WTC11 (cell line): ENCODE measurements at regions not wholly inside any gene's neighbourhood (a gene's known extent, or its start where the extent isn't known, plus 50 kb on each side); places are given as distances from the start of the nearest gene placed in this dataset.

ENCODE experiments used
- ATAC-seq: fragments of 200-7000 bp; cut with Tn5 transposase; 2 replicates; pipeline ENCODE4 v1.10.0; 2021; ENCODE audit warnings: mild to moderate bottlenecking, moderate library complexity
- CTCF ChIA-PET: fragments of 300-600 bp; sonication (Branson Sonifier 250); formaldehyde crosslinking; loops from one replicate; lab custom pipeline; 2021; ENCODE audit warnings: antibody characterized with exemption; lab: Charles Lee
- POLR2A ChIA-PET: fragments of 350-600 bp; sonication (Branson Sonifier 250); formaldehyde crosslinking; loops from one replicate; lab custom pipeline; 2021; ENCODE audit warnings: antibody characterized with exemption; lab: Charles Lee
- DNase-seq: peaks from one replicate; pipeline ENCODE4 v3.0.0; 2021; ENCODE audit warnings: low spot score
- H3K27ac Mint-ChIP-seq: 2 replicates; pipeline ENCODE4 v1.8.0; 2021; ENCODE audit warnings: mixed read lengths
- H3K27me3 Mint-ChIP-seq: 2 replicates; pipeline ENCODE4 v1.8.0; 2021; ENCODE audit warnings: low read depth, mild to moderate bottlenecking, moderate library complexity, mixed read lengths
- H3K36me3 Mint-ChIP-seq: 2 replicates; pipeline ENCODE4 v1.8.0; 2021; ENCODE audit warnings: mixed read lengths
- H3K4me1 Mint-ChIP-seq: 2 replicates; pipeline ENCODE4 v1.8.0; 2022; ENCODE audit warnings: mixed read lengths
- H3K4me3 Mint-ChIP-seq: 2 replicates; pipeline ENCODE4 v1.8.0; 2021; ENCODE audit warnings: mild to moderate bottlenecking, moderate library complexity, mixed read lengths
- H3K9me3 Mint-ChIP-seq: 2 replicates; pipeline ENCODE4 v1.8.0; 2021; ENCODE audit warnings: mixed read lengths
- AFF4 ChIP-seq: sonication (generic); formaldehyde crosslinking; IDR thresholded peaks from 2 replicates; pipeline ENCODE4 v1.8.1; 2023; ENCODE audit warnings: mild to moderate bottlenecking, missing genetic modification reagents, borderline replicate concordance
- CDX4 ChIP-seq: fragments of 250-450 bp; sonication (Bioruptor Pico); IDR thresholded peaks from 2 replicates; pipeline ENCODE4 v1.9.0; 2021; ENCODE audit warnings: moderate library complexity, mild to moderate bottlenecking, inconsistent platforms, borderline replicate concordance
- CREM ChIP-seq: sonication (generic); formaldehyde crosslinking; IDR thresholded peaks from 2 replicates; pipeline ENCODE4 v1.8.1; 2022; ENCODE audit warnings: mild to moderate bottlenecking, missing genetic modification reagents, moderate library complexity
- E2F1 ChIP-seq: sonication (generic); formaldehyde crosslinking; IDR thresholded peaks from 2 replicates; pipeline ENCODE4 v1.8.0; 2022; ENCODE audit warnings: mild to moderate bottlenecking, missing genetic modification reagents
- E2F4 ChIP-seq: sonication (generic); formaldehyde crosslinking; IDR thresholded peaks from 2 replicates; pipeline ENCODE4 v1.8.1; 2022; ENCODE audit warnings: low read depth, mild to moderate bottlenecking, moderate library complexity, missing genetic modification reagents, borderline replicate concordance
- ESRRA ChIP-seq: sonication (generic); formaldehyde crosslinking; IDR thresholded peaks from 2 replicates; pipeline ENCODE4 v1.8.1; 2022; ENCODE audit warnings: mild to moderate bottlenecking, missing genetic modification reagents, borderline replicate concordance
- FOXJ3 ChIP-seq: sonication (generic); formaldehyde crosslinking; IDR thresholded peaks from 2 replicates; pipeline ENCODE4 v1.9.0; 2021; ENCODE audit warnings: missing genetic modification reagents, mild to moderate bottlenecking, borderline replicate concordance
- GTF2I ChIP-seq: fragments of 250-450 bp; sonication (Bioruptor Pico); conservative IDR thresholded peaks from 2 replicates; pipeline ENCODE4 v1.4.0; 2021; ENCODE audit warnings: mild to moderate bottlenecking
- HMGXB4 ChIP-seq: sonication (generic); formaldehyde crosslinking; IDR thresholded peaks from 2 replicates; pipeline ENCODE4 v1.8.1; 2023; ENCODE audit warnings: mild to moderate bottlenecking, moderate library complexity, missing genetic modification reagents
- JAZF1 ChIP-seq: fragments of 250-450 bp; sonication (Bioruptor Pico); IDR thresholded peaks from 2 replicates; pipeline ENCODE4 v1.9.0; 2021; ENCODE audit warnings: moderate library complexity, mild to moderate bottlenecking, inconsistent platforms
- MAX ChIP-seq: sonication (generic); formaldehyde crosslinking; IDR thresholded peaks from 2 replicates; pipeline ENCODE4 v1.8.0; 2022; ENCODE audit warnings: mild to moderate bottlenecking, missing genetic modification reagents
- NFE2L1 ChIP-seq: sonication (generic); formaldehyde crosslinking; IDR thresholded peaks from 2 replicates; pipeline ENCODE4 v1.8.1; 2023; ENCODE audit warnings: missing genetic modification reagents
- NFYB ChIP-seq: sonication (generic); formaldehyde crosslinking; conservative IDR thresholded peaks from 2 replicates; pipeline ENCODE4 v1.8.0; 2022; ENCODE audit warnings: low read depth, missing genetic modification reagents
- NR1H2 ChIP-seq: sonication (generic); formaldehyde crosslinking; IDR thresholded peaks from 2 replicates; pipeline ENCODE4 v1.9.0; 2021; ENCODE audit warnings: mild to moderate bottlenecking, moderate library complexity, missing genetic modification reagents
- SMAD3 ChIP-seq: sonication (generic); formaldehyde crosslinking; IDR thresholded peaks from 2 replicates; pipeline ENCODE4 v1.8.0; 2022; ENCODE audit warnings: missing genetic modification reagents, mild to moderate bottlenecking, borderline replicate concordance
- TEAD4 ChIP-seq: sonication (generic); formaldehyde crosslinking; IDR thresholded peaks from 2 replicates; pipeline ENCODE4 v1.8.0; 2022; ENCODE audit warnings: mild to moderate bottlenecking, missing genetic modification reagents
- ZBTB21 ChIP-seq: sonication (generic); formaldehyde crosslinking; IDR thresholded peaks from 2 replicates; pipeline ENCODE4 v1.8.1; 2023; ENCODE audit warnings: mild to moderate bottlenecking, missing genetic modification reagents, borderline replicate concordance
- ZBTB43 ChIP-seq: sonication (generic); formaldehyde crosslinking; IDR thresholded peaks from 2 replicates; pipeline ENCODE4 v1.8.1; 2023; ENCODE audit warnings: mild to moderate bottlenecking, missing genetic modification reagents
- ZNF138 ChIP-seq: sonication (generic); formaldehyde crosslinking; conservative IDR thresholded peaks from 2 replicates; pipeline ENCODE4 v1.8.1; 2022; ENCODE audit warnings: mild to moderate bottlenecking, moderate library complexity, missing genetic modification reagents
- ZNF396 ChIP-seq: fragments of 250-450 bp; sonication (Bioruptor Pico); IDR thresholded peaks from 2 replicates; pipeline ENCODE4 v1.8.0; 2021; ENCODE audit warnings: mild to moderate bottlenecking, moderate library complexity, borderline replicate concordance
- ZNF416 ChIP-seq: fragments of 250-450 bp; sonication (Bioruptor Pico); IDR thresholded peaks from 2 replicates; pipeline ENCODE4 v1.9.0; 2021; ENCODE audit warnings: mild to moderate bottlenecking, inconsistent platforms
- ZSCAN18 ChIP-seq: fragments of 250-450 bp; sonication (Bioruptor Pico); IDR thresholded peaks from 2 replicates; pipeline ENCODE4 v2.1.2; 2022; ENCODE audit warnings: mild to moderate bottlenecking, moderate library complexity
- TF ChIP-seq, protein P1 (sequence below): sonication (generic); formaldehyde crosslinking; IDR thresholded peaks from 2 replicates; pipeline ENCODE4 v1.8.1; 2022; ENCODE audit warnings: low read depth, missing genetic modification reagents, borderline replicate concordance

- H3K27me3 Mint-ChIP-seq, result no peaks in the 10 kb centered on the region
- ChIA-PET POLR2A (no interaction called here), CTCF (no interaction called here)
- H3K9me3 Mint-ChIP-seq, result peaks cover 10% of the 10 kb centered on the region
- DNase-seq (no peak), ATAC-seq (no peak)
- no peaks in the 10 kb centered on the region for H3K4me1 Mint-ChIP-seq
- no peaks in the 10 kb centered on the region for H3K36me3 Mint-ChIP-seq
- no peak overlapping the region for H3K27ac Mint-ChIP-seq
- TF ChIP-seq JAZF1, result no peak
- TF ChIP-seq E2F4 (CRISPR knock-in tag), result no peak
- TF ChIP-seq ZBTB43 (CRISPR knock-in tag), result no peak
- TF ChIP-seq E2F1 (CRISPR knock-in tag), result no peak
- no peak for TF ChIP-seq ZBTB21 (CRISPR knock-in tag)
- no peak for TF ChIP-seq ZNF416
- TF ChIP-seq CDX4 (CRISPR knock-in tag), result no peak
- TF ChIP-seq NR1H2 (CRISPR knock-in tag), result no peak
- no peak for TF ChIP-seq ZSCAN18 (CRISPR knock-in tag)
- no peak for TF ChIP-seq MAX (CRISPR knock-in tag)
- no peak for TF ChIP-seq NFYB (CRISPR knock-in tag)
- TF ChIP-seq NFE2L1 (CRISPR knock-in tag), result no peak
- TF ChIP-seq FOXJ3 (CRISPR knock-in tag), result no peak
- TF ChIP-seq ESRRA (CRISPR knock-in tag), result no peak
- TF ChIP-seq HMGXB4, result no peak
- no peak for TF ChIP-seq ZNF396 (CRISPR knock-in tag)
- TF ChIP-seq ZNF138 (CRISPR knock-in tag), result no peak
- TF ChIP-seq GTF2I (CRISPR knock-in tag), result no peak
- TF ChIP-seq TEAD4 (CRISPR knock-in tag), result no peak
- no peak overlapping the region for H3K4me3 Mint-ChIP-seq
Observed at GRCh38 chr6:19637010-19637409, 200.2 kb upstream of the ID4 start.

DNA sequence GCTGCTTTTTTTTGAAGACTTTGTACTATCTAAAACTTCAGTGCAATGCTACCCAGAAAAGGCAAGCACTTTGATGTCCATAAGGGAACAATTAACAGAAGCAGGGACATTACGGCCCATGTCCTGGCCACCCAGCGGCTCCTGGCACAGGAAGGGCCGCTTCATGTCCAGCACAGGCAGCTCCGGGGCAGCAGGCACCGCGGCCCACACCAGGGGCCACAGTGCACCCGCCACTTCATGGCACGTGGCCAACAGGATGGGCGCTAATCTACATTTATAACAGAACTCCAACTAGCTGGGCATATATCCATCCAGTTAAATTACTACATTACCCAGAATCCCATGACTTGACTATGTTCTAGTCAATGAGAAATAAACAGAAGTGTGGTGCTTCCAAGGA is 198.2 kb upstream of the ID4 start:
- no peak for ATAC-seq
- CTCF ChIA-PET, result interaction anchor here (1.1 kb wide), 1 partner anchor 9 kb away, joined by 3 read pairs; no protein-coding TSS in a partner anchor
- Mint-ChIP-seq H3K4me1 (no peaks in the 10 kb centered on the region), H3K27ac (no peak overlapping the region), H3K9me3 (peaks cover 10% of the 10 kb centered on the region), H3K27me3 (no peaks in the 10 kb centered on the region), H3K4me3 (no peak overlapping the region), H3K36me3 (no peaks in the 10 kb centered on the region)
- POLR2A ChIA-PET, result no interaction called here
- no peak for DNase-seq
- TF ChIP-seq SMAD3, result no peak
- no peak for TF ChIP-seq AFF4 (CRISPR knock-in tag)
- no peak for TF ChIP-seq CREM (CRISPR knock-in tag)
- TF ChIP-seq, protein P1, sequence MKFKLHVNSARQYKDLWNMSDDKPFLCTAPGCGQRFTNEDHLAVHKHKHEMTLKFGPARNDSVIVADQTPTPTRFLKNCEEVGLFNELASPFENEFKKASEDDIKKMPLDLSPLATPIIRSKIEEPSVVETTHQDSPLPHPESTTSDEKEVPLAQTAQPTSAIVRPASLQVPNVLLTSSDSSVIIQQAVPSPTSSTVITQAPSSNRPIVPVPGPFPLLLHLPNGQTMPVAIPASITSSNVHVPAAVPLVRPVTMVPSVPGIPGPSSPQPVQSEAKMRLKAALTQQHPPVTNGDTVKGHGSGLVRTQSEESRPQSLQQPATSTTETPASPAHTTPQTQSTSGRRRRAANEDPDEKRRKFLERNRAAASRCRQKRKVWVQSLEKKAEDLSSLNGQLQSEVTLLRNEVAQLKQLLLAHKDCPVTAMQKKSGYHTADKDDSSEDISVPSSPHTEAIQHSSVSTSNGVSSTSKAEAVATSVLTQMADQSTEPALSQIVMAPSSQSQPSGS (CRISPR knock-in tag), result no peak
